ENCODE measurements at regions not wholly inside any gene's neighbourhood (a gene's known extent, or its start where the extent isn't known, plus 50 kb on each side); places are given as distances from the start of the nearest gene placed in this dataset.

DNA sequence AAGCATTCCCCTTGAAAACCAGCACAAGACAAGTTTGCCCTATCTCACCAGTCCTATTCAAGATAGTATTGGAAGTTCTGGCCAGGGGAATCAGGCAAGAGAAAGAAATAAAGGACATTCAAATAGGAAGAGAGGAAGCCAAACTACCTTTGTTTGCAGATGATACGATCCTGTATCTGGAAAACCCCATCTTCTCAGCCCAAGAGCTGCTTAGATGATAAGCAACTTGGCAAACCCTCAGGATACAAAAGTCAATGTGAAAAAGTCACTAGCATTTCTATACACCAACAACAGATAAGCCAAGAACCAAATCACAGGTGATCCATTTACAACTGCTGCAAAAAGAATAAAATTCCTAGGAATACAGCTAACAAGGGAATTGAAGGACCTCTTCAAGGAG, 403.7 kb upstream of the AZI2 start:
- Histone ChIP-seq H3K4me2 (ENCODE audit: low read depth, low read length, poor library complexity, severe bottlenecking) (no peak overlapping the region), H3K27ac (ENCODE audit: low read depth, low read length) (no peak overlapping the region), H2AFZ (ENCODE audit: low read depth, low read length, severe bottlenecking) (no peak overlapping the region), H3K4me3 (ENCODE audit: insufficient read depth, low read length, poor library complexity, severe bottlenecking) (no peak overlapping the region), H3K36me3 (ENCODE audit: low read length) (no peaks in the 10 kb centered on the region), H3K9me2 (replicated peaks; ENCODE audit: insufficient read depth, low read length) (no peaks in the 10 kb centered on the region), H3K9ac (ENCODE audit: low read length) (no peak overlapping the region), H3K27me3 (ENCODE audit: low read length) (no peaks in the 10 kb centered on the region), H3K9me3 (ENCODE audit: insufficient read depth, low read length) (no peaks in the 10 kb centered on the region), H3K79me2 (ENCODE audit: insufficient read depth, low read length) (no peaks in the 10 kb centered on the region), H4K20me1 (ENCODE audit: low read depth, low read length) (no peaks in the 10 kb centered on the region), H3F3A (ENCODE audit: insufficient read depth) (no peaks in the 10 kb centered on the region)
- TF ChIP-seq EZH2phosphoT487 (conservative IDR thresholded peaks at IDR 0.05; ENCODE audit: low read length) = no peak
- TF ChIP-seq, protein P1, sequence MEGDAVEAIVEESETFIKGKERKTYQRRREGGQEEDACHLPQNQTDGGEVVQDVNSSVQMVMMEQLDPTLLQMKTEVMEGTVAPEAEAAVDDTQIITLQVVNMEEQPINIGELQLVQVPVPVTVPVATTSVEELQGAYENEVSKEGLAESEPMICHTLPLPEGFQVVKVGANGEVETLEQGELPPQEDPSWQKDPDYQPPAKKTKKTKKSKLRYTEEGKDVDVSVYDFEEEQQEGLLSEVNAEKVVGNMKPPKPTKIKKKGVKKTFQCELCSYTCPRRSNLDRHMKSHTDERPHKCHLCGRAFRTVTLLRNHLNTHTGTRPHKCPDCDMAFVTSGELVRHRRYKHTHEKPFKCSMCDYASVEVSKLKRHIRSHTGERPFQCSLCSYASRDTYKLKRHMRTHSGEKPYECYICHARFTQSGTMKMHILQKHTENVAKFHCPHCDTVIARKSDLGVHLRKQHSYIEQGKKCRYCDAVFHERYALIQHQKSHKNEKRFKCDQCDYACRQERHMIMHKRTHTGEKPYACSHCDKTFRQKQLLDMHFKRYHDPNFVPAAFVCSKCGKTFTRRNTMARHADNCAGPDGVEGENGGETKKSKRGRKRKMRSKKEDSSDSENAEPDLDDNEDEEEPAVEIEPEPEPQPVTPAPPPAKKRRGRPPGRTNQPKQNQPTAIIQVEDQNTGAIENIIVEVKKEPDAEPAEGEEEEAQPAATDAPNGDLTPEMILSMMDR (IDR thresholded peaks at IDR 0.05; ENCODE audit: insufficient read depth, low read length, poor library complexity, severe bottlenecking) = no peak

DNA sequence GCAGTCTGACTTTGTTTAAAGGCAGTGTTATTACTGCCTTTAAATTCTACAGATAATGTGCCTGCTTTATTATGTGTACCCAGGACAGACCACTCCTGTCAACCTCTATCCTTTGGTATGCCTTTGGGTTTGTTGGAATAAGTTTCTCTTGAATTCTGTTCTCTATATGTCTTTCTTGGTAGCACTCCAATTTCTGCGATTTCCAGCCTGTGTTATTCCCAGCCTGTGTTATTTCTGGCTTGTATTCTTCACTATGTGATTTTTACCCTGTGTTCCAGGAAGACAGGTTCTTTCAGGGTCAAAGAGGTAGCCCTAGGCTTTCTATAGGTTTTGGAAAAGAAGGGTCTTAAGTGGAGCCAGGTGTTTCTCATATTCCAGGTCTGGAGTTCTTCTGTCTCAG, 407.4 kb upstream of the AZI2 start:
- Histone ChIP-seq H3K79me2 (ENCODE audit: insufficient read depth, low read length) (no peaks in the 10 kb centered on the region), H3F3A (ENCODE audit: insufficient read depth) (no peaks in the 10 kb centered on the region), H4K20me1 (ENCODE audit: low read depth, low read length) (no peaks in the 10 kb centered on the region), H3K9ac (ENCODE audit: low read length) (no peak overlapping the region), H3K9me2 (replicated peaks; ENCODE audit: insufficient read depth, low read length) (no peaks in the 10 kb centered on the region), H3K36me3 (ENCODE audit: low read length) (no peaks in the 10 kb centered on the region), H3K27me3 (ENCODE audit: low read length) (no peaks in the 10 kb centered on the region), H3K4me3 (ENCODE audit: insufficient read depth, low read length, poor library complexity, severe bottlenecking) (no peak overlapping the region), H3K27ac (ENCODE audit: low read depth, low read length) (no peak overlapping the region), H3K4me2 (ENCODE audit: low read depth, low read length, poor library complexity, severe bottlenecking) (no peak overlapping the region), H3K9me3 (ENCODE audit: insufficient read depth, low read length) (no peaks in the 10 kb centered on the region), H2AFZ (ENCODE audit: low read depth, low read length, severe bottlenecking) (no peak overlapping the region)
- TF ChIP-seq EZH2phosphoT487 (conservative IDR thresholded peaks at IDR 0.05; ENCODE audit: low read length) = no peak
- TF ChIP-seq, protein P1 (IDR thresholded peaks at IDR 0.05; ENCODE audit: insufficient read depth, low read length, poor library complexity, severe bottlenecking) = no peak

GRCh38 chr3:28758115-28758514, 409.5 kb upstream of the AZI2 start:
- no peaks in the 10 kb centered on the region for H4K20me1 ChIP-seq (ENCODE audit: low read depth, low read length)
- TF ChIP-seq, protein P1 (IDR thresholded peaks at IDR 0.05; ENCODE audit: insufficient read depth, low read length, poor library complexity, severe bottlenecking) = no peak
- TF ChIP-seq EZH2phosphoT487 (conservative IDR thresholded peaks at IDR 0.05; ENCODE audit: low read length) = no peak
- H3F3A ChIP-seq (ENCODE audit: insufficient read depth) = no peaks in the 10 kb centered on the region
- no peak overlapping the region for H3K4me2 ChIP-seq (ENCODE audit: low read depth, low read length, poor library complexity, severe bottlenecking)
- H3K27ac ChIP-seq (ENCODE audit: low read depth, low read length) = no peak overlapping the region
- no peaks in the 10 kb centered on the region for H3K79me2 ChIP-seq (ENCODE audit: insufficient read depth, low read length)
- no peaks in the 10 kb centered on the region for H3K27me3 ChIP-seq (ENCODE audit: low read length)
- no peak overlapping the region for H3K4me3 ChIP-seq (ENCODE audit: insufficient read depth, low read length, poor library complexity, severe bottlenecking)
- H3K9me2 ChIP-seq (replicated peaks; ENCODE audit: insufficient read depth, low read length) = no peaks in the 10 kb centered on the region
- H3K36me3 ChIP-seq (ENCODE audit: low read length) = no peaks in the 10 kb centered on the region
- no peak overlapping the region for H3K9ac ChIP-seq (ENCODE audit: low read length)
- H2AFZ ChIP-seq (ENCODE audit: low read depth, low read length, severe bottlenecking) = no peak overlapping the region
- H3K9me3 ChIP-seq (ENCODE audit: insufficient read depth, low read length) = no peaks in the 10 kb centered on the region
